GM12878 (cell line): ENCODE measurements at regions not wholly inside any gene's neighbourhood (a gene's known extent, or its start where the extent isn't known, plus 50 kb on each side); places are given as distances from the start of the nearest gene placed in this dataset.

Experiments used
- BACH1 ChIP-seq: fragments of 450-650 bp; IDR thresholded peaks from 2 replicates; pipeline ENCODE4 v1.6.1; 2017; ENCODE audit warnings: mild to moderate bottlenecking, borderline replicate concordance
- EZH2 ChIP-seq: IDR thresholded peaks from 2 replicates; pipeline ENCODE4 v1.6.1; 2012; ENCODE audit warnings: low read depth, mild to moderate bottlenecking, control low read depth, inconsistent platforms, low read length, borderline replicate concordance; ENCODE audit not compliant: control insufficient read depth
- GABPA ChIP-seq: IDR thresholded peaks from 2 replicates; pipeline ENCODE4 v1.6.1; 2014; ENCODE audit warnings: antibody characterized with exemption, low read depth, mild to moderate bottlenecking, inconsistent platforms
- NFIC ChIP-seq: IDR thresholded peaks from 2 replicates; pipeline ENCODE4 v1.6.1; 2012; ENCODE audit warnings: low read depth, mild to moderate bottlenecking, inconsistent platforms, low read length, moderate library complexity
- NFYA ChIP-seq: IDR thresholded peaks from 2 replicates; pipeline ENCODE4 v1.6.1; 2011; ENCODE audit warnings: low read depth, mild to moderate bottlenecking, low read length, improper control_type of control experiment, borderline replicate concordance
- NR2C1 ChIP-seq: fragments of 450-650 bp; IDR thresholded peaks from 2 replicates; pipeline ENCODE4 v1.6.1; 2017; ENCODE audit warnings: antibody characterized with exemption, mild to moderate bottlenecking, moderate library complexity
- POLR2AphosphoS5 ChIP-seq: IDR thresholded peaks from 2 replicates; pipeline ENCODE4 v1.6.1; 2011; ENCODE audit warnings: mild to moderate bottlenecking, low read length, inconsistent platforms
- RAD21 ChIP-seq: IDR thresholded peaks from 2 replicates; pipeline ENCODE4 v1.6.1; 2011; ENCODE audit warnings: mild to moderate bottlenecking, low read depth, low read length, moderate library complexity; ENCODE audit not compliant: insufficient read depth
- SREBF2 ChIP-seq: IDR thresholded peaks from 2 replicates; pipeline ENCODE4 v1.6.1; 2012; ENCODE audit warnings: mild to moderate bottlenecking, low read length
- ZNF24 ChIP-seq: fragments of 450-650 bp; IDR thresholded peaks from 2 replicates; pipeline ENCODE4 v1.6.1; 2017; ENCODE audit warnings: antibody characterized with exemption, mild to moderate bottlenecking
- TF ChIP-seq, protein P1 (sequence below): IDR thresholded peaks from 2 replicates; pipeline ENCODE4 v1.6.1; 2012; ENCODE audit warnings: mild to moderate bottlenecking, low read depth, low read length
- TF ChIP-seq, protein P2 (sequence below), 3 experiments: IDR thresholded peaks in 2 of 3; conservative IDR thresholded peaks in 1 of 3; 2 replicates each; pipeline ENCODE4 v1.5.1; 2011; ENCODE audit warnings: low read depth in 3 of 3, low read length in 3 of 3, mild to moderate bottlenecking in 3 of 3, control low read depth in 2 of 3, moderate library complexity in 2 of 3, inconsistent platforms in 1 of 3, mixed read lengths in 1 of 3; ENCODE audit not compliant: control insufficient read depth in 2 of 3, insufficient read depth in 1 of 3; ENCODE audit errors: extremely low read depth in 1 of 3
- TF ChIP-seq, protein P3 (sequence below): fragments of 450-650 bp; IDR thresholded peaks from 2 replicates; pipeline ENCODE4 v1.6.1; 2018; ENCODE audit warnings: mild to moderate bottlenecking, low read depth, moderate library complexity; ENCODE audit not compliant: partially characterized antibody

DNA sequence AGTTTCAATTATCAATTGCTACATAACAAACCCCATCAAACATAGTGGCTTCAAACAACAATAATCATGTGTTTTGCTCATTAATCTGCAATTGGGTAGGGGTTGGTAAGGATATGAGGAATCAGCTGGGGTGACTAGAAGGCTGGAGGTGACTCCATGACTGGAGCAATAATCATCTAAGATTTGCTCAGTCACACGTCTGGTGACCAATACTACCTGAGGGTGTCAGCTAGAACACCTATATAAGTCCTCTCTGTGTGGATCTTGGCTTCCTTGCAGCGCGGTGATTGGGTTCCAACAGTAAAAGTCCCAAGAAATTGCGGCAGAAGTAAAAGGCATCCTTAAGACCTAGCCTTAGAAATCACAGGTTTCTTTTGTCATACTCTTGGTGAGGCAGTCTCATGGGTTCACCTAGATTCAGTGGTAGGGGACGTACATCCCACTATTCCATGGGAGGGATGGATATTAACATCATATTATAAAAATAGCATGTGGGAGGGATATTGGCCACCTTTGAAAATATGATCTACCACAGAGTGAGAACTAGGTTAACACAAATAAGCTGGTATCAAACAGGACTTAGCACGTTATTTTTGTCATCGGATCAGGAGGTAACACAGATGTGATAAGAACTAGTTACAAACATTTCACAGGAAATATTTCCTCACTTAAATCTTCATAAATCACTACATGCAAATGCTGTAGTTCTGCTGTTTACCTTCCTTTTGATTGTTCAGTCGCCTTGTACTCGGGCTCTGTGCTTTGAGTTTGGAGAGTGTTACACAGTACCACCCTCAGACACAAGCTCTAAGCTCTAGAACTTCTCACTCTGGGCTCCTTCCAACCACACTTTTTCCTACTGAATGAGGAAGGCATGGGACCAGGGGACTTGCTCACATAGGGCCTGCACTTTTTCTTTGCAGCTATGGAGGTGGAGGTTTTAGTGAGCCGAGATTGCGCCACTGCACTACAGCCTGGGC is 78.3 kb downstream of the LARP7 start:
- no peak for TF ChIP-seq SREBF2
- TF ChIP-seq, protein P1, sequence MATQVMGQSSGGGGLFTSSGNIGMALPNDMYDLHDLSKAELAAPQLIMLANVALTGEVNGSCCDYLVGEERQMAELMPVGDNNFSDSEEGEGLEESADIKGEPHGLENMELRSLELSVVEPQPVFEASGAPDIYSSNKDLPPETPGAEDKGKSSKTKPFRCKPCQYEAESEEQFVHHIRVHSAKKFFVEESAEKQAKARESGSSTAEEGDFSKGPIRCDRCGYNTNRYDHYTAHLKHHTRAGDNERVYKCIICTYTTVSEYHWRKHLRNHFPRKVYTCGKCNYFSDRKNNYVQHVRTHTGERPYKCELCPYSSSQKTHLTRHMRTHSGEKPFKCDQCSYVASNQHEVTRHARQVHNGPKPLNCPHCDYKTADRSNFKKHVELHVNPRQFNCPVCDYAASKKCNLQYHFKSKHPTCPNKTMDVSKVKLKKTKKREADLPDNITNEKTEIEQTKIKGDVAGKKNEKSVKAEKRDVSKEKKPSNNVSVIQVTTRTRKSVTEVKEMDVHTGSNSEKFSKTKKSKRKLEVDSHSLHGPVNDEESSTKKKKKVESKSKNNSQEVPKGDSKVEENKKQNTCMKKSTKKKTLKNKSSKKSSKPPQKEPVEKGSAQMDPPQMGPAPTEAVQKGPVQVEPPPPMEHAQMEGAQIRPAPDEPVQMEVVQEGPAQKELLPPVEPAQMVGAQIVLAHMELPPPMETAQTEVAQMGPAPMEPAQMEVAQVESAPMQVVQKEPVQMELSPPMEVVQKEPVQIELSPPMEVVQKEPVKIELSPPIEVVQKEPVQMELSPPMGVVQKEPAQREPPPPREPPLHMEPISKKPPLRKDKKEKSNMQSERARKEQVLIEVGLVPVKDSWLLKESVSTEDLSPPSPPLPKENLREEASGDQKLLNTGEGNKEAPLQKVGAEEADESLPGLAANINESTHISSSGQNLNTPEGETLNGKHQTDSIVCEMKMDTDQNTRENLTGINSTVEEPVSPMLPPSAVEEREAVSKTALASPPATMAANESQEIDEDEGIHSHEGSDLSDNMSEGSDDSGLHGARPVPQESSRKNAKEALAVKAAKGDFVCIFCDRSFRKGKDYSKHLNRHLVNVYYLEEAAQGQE, result no peak
- no peak for TF ChIP-seq BACH1
- TF ChIP-seq, protein P2, sequence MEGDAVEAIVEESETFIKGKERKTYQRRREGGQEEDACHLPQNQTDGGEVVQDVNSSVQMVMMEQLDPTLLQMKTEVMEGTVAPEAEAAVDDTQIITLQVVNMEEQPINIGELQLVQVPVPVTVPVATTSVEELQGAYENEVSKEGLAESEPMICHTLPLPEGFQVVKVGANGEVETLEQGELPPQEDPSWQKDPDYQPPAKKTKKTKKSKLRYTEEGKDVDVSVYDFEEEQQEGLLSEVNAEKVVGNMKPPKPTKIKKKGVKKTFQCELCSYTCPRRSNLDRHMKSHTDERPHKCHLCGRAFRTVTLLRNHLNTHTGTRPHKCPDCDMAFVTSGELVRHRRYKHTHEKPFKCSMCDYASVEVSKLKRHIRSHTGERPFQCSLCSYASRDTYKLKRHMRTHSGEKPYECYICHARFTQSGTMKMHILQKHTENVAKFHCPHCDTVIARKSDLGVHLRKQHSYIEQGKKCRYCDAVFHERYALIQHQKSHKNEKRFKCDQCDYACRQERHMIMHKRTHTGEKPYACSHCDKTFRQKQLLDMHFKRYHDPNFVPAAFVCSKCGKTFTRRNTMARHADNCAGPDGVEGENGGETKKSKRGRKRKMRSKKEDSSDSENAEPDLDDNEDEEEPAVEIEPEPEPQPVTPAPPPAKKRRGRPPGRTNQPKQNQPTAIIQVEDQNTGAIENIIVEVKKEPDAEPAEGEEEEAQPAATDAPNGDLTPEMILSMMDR (IDR thresholded peaks at IDR 0.05 in 2 of 3, conservative IDR thresholded peaks at IDR 0.05 in 1 of 3; ENCODE audit: control insufficient read depth in 2 of 3, extremely low read depth in 1 of 3, insufficient read depth in 1 of 3, low read depth in 3 of 3, low read length in 3 of 3), result no peak
- no peak for TF ChIP-seq POLR2AphosphoS5
- TF ChIP-seq EZH2, result no peak
- TF ChIP-seq GABPA, result no peak
- no peak for TF ChIP-seq NR2C1
- no peak for TF ChIP-seq NFYA
- TF ChIP-seq, protein P3, sequence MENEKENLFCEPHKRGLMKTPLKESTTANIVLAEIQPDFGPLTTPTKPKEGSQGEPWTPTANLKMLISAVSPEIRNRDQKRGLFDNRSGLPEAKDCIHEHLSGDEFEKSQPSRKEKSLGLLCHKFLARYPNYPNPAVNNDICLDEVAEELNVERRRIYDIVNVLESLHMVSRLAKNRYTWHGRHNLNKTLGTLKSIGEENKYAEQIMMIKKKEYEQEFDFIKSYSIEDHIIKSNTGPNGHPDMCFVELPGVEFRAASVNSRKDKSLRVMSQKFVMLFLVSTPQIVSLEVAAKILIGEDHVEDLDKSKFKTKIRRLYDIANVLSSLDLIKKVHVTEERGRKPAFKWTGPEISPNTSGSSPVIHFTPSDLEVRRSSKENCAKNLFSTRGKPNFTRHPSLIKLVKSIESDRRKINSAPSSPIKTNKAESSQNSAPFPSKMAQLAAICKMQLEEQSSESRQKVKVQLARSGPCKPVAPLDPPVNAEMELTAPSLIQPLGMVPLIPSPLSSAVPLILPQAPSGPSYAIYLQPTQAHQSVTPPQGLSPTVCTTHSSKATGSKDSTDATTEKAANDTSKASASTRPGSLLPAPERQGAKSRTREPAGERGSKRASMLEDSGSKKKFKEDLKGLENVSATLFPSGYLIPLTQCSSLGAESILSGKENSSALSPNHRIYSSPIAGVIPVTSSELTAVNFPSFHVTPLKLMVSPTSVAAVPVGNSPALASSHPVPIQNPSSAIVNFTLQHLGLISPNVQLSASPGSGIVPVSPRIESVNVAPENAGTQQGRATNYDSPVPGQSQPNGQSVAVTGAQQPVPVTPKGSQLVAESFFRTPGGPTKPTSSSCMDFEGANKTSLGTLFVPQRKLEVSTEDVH, result no peak
- TF ChIP-seq NFIC, result no peak
- no peak for TF ChIP-seq ZNF24
- TF ChIP-seq RAD21, result no peak
